GM23338 (cell line): ENCODE measurements at regions not wholly inside any gene's neighbourhood (a gene's known extent, or its start where the extent isn't known, plus 50 kb on each side); places are given as distances from the start of the nearest gene placed in this dataset.

ENCODE experiments used
- CREB1 ChIP-seq: fragments of 250-450 bp; sonication (Bioruptor Pico); IDR thresholded peaks from 2 replicates; pipeline ENCODE4 v1.5.0; 2020; ENCODE audit warnings: low read depth, mild to moderate bottlenecking, moderate library complexity
- EZH2 ChIP-seq: fragments of 200-600 bp; sonication (generic); IDR thresholded peaks from one replicate; pipeline ENCODE4 v1.8.0; 2017; ENCODE audit warnings: antibody characterized with exemption, mild to moderate bottlenecking, low read depth; ENCODE audit not compliant: unreplicated experiment
- EZH2phosphoT487 ChIP-seq: fragments of 200-600 bp; sonication (generic); IDR thresholded peaks from one replicate; pipeline ENCODE4 v1.8.1; 2018; ENCODE audit warnings: antibody characterized with exemption; ENCODE audit not compliant: unreplicated experiment
- JUNB ChIP-seq: IDR thresholded peaks from one replicate; pipeline ENCODE4 v1.6.1; 2016; ENCODE audit warnings: antibody characterized with exemption; ENCODE audit not compliant: unreplicated experiment
- NANOG ChIP-seq: IDR thresholded peaks from 2 replicates; pipeline ENCODE4 v1.6.1; 2016; ENCODE audit warnings: antibody characterized with exemption, borderline replicate concordance
- POLR2AphosphoS5 ChIP-seq: IDR thresholded peaks from 2 replicates; pipeline ENCODE4 v1.6.1; 2016; ENCODE audit warnings: antibody characterized with exemption, low read depth
- STAT1 ChIP-seq: IDR thresholded peaks from one replicate; pipeline ENCODE4 v1.6.1; 2016; ENCODE audit warnings: antibody characterized with exemption; ENCODE audit not compliant: unreplicated experiment
- ZNF114 ChIP-seq: fragments of 250-450 bp; sonication (Bioruptor Pico); IDR thresholded peaks from 2 replicates; pipeline ENCODE4 v1.5.0; 2020; ENCODE audit warnings: mild to moderate bottlenecking, moderate library complexity
- ZNF331 ChIP-seq: fragments of 250-450 bp; sonication (Bioruptor Pico); IDR thresholded peaks from 2 replicates; pipeline ENCODE4 v1.5.0; 2020; ENCODE audit warnings: low read depth, mild to moderate bottlenecking, moderate library complexity
- TF ChIP-seq, protein P1 (sequence below), 2 experiments: fragments of 200-600 bp in 1 of 2; sonication (generic) in 1 of 2; conservative IDR thresholded peaks; 2 replicates each; pipeline versions ENCODE4 v1.5.1 to v1.6.1; 2016 to 2017; ENCODE audit warnings: antibody characterized with exemption in 2 of 2, low read depth in 2 of 2, mild to moderate bottlenecking in 2 of 2, moderate library complexity in 1 of 2
- TF ChIP-seq, protein P2 (sequence below): IDR thresholded peaks from one replicate; pipeline ENCODE4 v1.6.1; 2018; ENCODE audit warnings: antibody characterized with exemption; ENCODE audit not compliant: unreplicated experiment
- TF ChIP-seq, protein P3 (sequence below): IDR thresholded peaks from 2 replicates; pipeline ENCODE4 v1.6.1; 2016; ENCODE audit warnings: antibody characterized with exemption

DNA sequence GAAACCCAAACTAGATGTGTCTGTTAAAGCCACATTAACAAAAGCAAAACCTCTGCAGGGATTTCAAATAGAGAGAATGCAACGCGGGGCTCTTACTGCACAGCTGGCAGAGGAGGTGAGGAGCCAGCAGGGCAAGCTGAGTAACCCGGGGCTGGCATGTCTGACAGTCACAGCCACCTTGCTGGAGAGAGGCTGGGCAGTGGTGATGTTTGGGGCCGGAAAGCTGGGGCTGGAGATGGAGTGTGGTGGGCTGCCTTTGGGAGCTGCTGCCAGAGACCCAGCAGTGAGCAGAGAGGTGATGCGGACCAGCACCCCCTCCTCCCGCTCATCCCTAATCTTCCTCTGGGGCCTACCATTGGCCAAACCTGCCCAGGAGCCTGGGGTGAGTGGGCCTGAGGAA lies 204.5 kb upstream of the ARL4C start:
- TF ChIP-seq EZH2: no peak
- TF ChIP-seq JUNB: no peak
- TF ChIP-seq, protein P1, sequence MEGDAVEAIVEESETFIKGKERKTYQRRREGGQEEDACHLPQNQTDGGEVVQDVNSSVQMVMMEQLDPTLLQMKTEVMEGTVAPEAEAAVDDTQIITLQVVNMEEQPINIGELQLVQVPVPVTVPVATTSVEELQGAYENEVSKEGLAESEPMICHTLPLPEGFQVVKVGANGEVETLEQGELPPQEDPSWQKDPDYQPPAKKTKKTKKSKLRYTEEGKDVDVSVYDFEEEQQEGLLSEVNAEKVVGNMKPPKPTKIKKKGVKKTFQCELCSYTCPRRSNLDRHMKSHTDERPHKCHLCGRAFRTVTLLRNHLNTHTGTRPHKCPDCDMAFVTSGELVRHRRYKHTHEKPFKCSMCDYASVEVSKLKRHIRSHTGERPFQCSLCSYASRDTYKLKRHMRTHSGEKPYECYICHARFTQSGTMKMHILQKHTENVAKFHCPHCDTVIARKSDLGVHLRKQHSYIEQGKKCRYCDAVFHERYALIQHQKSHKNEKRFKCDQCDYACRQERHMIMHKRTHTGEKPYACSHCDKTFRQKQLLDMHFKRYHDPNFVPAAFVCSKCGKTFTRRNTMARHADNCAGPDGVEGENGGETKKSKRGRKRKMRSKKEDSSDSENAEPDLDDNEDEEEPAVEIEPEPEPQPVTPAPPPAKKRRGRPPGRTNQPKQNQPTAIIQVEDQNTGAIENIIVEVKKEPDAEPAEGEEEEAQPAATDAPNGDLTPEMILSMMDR (conservative IDR thresholded peaks at IDR 0.05; ENCODE audit: low read depth in 2 of 2): no peak
- no peak for TF ChIP-seq POLR2AphosphoS5
- no peak for TF ChIP-seq EZH2phosphoT487
- TF ChIP-seq, protein P2, sequence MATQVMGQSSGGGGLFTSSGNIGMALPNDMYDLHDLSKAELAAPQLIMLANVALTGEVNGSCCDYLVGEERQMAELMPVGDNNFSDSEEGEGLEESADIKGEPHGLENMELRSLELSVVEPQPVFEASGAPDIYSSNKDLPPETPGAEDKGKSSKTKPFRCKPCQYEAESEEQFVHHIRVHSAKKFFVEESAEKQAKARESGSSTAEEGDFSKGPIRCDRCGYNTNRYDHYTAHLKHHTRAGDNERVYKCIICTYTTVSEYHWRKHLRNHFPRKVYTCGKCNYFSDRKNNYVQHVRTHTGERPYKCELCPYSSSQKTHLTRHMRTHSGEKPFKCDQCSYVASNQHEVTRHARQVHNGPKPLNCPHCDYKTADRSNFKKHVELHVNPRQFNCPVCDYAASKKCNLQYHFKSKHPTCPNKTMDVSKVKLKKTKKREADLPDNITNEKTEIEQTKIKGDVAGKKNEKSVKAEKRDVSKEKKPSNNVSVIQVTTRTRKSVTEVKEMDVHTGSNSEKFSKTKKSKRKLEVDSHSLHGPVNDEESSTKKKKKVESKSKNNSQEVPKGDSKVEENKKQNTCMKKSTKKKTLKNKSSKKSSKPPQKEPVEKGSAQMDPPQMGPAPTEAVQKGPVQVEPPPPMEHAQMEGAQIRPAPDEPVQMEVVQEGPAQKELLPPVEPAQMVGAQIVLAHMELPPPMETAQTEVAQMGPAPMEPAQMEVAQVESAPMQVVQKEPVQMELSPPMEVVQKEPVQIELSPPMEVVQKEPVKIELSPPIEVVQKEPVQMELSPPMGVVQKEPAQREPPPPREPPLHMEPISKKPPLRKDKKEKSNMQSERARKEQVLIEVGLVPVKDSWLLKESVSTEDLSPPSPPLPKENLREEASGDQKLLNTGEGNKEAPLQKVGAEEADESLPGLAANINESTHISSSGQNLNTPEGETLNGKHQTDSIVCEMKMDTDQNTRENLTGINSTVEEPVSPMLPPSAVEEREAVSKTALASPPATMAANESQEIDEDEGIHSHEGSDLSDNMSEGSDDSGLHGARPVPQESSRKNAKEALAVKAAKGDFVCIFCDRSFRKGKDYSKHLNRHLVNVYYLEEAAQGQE: no peak
- TF ChIP-seq STAT1: no peak
- no peak for TF ChIP-seq CREB1 (CRISPR knock-in tag)
- TF ChIP-seq, protein P3, sequence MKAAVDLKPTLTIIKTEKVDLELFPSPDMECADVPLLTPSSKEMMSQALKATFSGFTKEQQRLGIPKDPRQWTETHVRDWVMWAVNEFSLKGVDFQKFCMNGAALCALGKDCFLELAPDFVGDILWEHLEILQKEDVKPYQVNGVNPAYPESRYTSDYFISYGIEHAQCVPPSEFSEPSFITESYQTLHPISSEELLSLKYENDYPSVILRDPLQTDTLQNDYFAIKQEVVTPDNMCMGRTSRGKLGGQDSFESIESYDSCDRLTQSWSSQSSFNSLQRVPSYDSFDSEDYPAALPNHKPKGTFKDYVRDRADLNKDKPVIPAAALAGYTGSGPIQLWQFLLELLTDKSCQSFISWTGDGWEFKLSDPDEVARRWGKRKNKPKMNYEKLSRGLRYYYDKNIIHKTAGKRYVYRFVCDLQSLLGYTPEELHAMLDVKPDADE: no peak
- no peak for TF ChIP-seq ZNF331
- no peak for TF ChIP-seq ZNF114
- no peak for TF ChIP-seq NANOG
